Cardiac fibroblast (primary cell): ENCODE measurements at regions not wholly inside any gene's neighbourhood (a gene's known extent, or its start where the extent isn't known, plus 50 kb on each side); places are given as distances from the start of the nearest gene placed in this dataset.

ENCODE experiments used
- DNase-seq, 2 donors: peaks; one replicate each; pipeline versions ENCODE4 v3.0.0 to v3.0.0-alpha.2; 2010; ENCODE audit warnings: low read depth in 2 of 2
- H3K4me3 ChIP-seq, 2 donors: replicated peaks in 1 of 2; 1 replicate in 1 of 2; 2 replicates in 1 of 2; pipeline ENCODE4 v1.5.1; 2011; ENCODE audit warnings: low read depth in 2 of 2, low read length in 2 of 2, mild to moderate bottlenecking in 2 of 2, moderate library complexity in 1 of 2
- CTCF ChIP-seq: IDR thresholded peaks from one replicate; pipeline ENCODE4 v1.5.1; 2011; ENCODE audit warnings: low read depth, mild to moderate bottlenecking, low read length, inconsistent platforms

GRCh38 chr5:156006026-156006647 lies 320.8 kb upstream of the SGCD start:
- no peak overlapping the region for H3K4me3 ChIP-seq
- DNase-seq: no peak
- TF ChIP-seq CTCF: no peak

GRCh38 chr5:156008844-156009243 lies 318.1 kb upstream of the SGCD start:
- TF ChIP-seq CTCF: no peak
- no peak overlapping the region for H3K4me3 ChIP-seq
- no peak for DNase-seq

GRCh38 chr5:156009583-156009982 lies 317.4 kb upstream of the SGCD start:
- no peak for DNase-seq
- no peak for TF ChIP-seq CTCF
- H3K4me3 ChIP-seq: no peak overlapping the region

- no peak for TF ChIP-seq CTCF
- no peak for DNase-seq
- no peak overlapping the region for H3K4me3 ChIP-seq
These were observed 311.8 kb upstream of the SGCD start for GRCh38 chr5:156015137-156015536.

GRCh38 chr5:156019130-156019529 lies 307.8 kb upstream of the SGCD start:
- no peak for TF ChIP-seq CTCF
- H3K4me3 ChIP-seq: no peak overlapping the region
- no peak for DNase-seq

- H3K4me3 ChIP-seq: no peak overlapping the region
- no peak for DNase-seq
- no peak for TF ChIP-seq CTCF
These were observed 307.3 kb upstream of the SGCD start for GRCh38 chr5:156019571-156020180.

- TF ChIP-seq CTCF: no peak
- no peak overlapping the region for H3K4me3 ChIP-seq
- DNase-seq: no peak
These were observed 306.3 kb upstream of the SGCD start for GRCh38 chr5:156020647-156021046.
